GM19035 (cell line): ENCODE measurements at regions not wholly inside any gene's neighbourhood (a gene's known extent, or its start where the extent isn't known, plus 50 kb on each side); places are given as distances from the start of the nearest gene placed in this dataset.
"Not testable (repeated sequence)": the region's sequence is repeated elsewhere in the genome, so short reads cannot be mapped to it uniquely, and the experiment has no call there.

Source experiments
- ATAC-seq: cut with Tn5 transposase; IDR thresholded peaks from one replicate; pipeline ENCODE4 v1.9.1; 2021; ENCODE audit not compliant: unreplicated experiment

DNA sequence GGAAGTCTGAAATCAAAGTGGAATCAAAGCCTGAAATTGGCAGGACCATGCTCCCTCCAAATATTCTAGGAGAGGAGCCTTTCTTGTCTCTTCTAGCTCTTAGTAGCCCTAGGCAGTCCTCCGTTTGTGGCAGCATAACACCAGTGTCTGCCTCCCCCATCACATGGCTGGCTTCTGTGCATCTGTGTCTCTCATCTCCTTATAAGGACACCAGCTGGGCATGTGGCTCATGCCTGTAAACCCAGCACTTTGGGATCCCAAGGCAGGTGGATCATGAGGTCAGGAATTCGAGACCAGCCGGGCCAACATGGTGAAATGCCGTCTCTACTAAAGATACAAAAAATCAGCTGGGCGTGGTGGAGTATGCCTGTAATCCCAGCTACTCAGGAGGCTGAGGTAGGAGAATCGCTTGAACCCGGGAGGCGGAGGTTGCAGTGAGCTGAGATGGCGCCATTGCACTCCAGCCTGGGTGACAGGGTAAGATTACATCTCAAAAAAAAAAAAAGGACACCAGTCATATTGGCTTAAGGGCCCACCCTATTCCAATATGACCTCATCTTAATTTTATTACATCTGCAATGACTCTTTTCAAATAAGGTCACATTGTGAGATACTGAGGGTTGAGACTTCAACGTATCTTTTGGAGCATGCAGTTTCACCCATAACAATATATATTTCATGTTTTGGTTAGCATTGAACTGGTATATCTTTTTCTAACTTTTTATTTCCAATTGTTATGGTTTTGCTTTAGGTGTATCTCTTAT is 148.0 kb upstream of the TPM1 start:
- ATAC-seq = no peak

DNA sequence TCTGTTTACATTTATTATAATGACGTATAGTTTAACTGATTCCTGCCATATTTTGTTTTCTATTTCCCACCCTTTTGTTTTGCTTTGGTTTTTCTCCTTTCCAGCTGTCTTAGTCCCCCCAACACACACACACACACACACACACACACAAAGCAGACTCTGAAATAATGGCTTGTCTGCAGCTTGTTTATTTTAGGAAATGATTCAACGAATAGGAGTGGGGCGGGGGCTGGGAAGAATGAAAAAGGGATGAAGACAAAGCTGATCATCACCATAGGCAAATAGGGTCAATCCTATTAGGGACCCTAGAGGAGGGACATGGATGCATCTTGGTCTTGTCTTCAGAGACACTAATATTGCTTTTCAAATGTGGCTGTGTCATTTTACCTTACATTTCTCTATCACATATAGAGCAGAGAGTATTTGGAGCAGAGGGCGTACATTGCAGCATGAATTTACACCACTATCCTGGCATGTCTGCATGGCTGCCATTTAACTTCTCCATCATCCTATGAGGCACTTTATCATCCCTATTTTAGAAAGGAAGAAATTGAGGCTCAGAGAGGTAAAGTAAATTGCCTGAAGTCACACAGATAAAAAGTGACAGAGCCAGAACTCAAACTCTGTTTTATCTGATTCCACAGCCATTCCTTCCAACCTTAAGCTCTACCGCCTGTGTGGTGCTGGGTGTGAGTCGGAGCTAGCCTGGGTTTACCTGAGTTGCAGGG is 147.2 kb upstream of the TPM1 start:
- ATAC-seq = no peak

DNA sequence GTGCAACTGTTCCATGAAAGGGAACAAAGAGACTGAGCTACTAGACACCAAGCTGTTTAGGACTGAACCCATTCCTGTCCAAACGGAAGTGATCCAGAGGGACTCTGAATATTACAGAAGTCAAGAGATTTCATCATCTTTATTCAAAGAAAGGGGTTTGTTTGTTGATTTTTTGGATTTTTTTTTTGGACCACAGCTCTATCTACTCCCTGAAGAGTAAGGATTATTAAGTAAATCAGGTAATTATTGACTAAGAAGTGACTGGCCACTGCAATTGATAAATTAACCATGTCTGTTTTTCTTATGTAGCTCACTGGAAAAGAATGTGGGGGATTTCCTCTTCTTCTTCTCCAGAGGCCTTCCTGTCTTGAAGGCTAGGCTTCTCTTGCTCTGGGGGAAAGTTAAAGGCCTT is 146.6 kb upstream of the TPM1 start:
- no peak for ATAC-seq

DNA sequence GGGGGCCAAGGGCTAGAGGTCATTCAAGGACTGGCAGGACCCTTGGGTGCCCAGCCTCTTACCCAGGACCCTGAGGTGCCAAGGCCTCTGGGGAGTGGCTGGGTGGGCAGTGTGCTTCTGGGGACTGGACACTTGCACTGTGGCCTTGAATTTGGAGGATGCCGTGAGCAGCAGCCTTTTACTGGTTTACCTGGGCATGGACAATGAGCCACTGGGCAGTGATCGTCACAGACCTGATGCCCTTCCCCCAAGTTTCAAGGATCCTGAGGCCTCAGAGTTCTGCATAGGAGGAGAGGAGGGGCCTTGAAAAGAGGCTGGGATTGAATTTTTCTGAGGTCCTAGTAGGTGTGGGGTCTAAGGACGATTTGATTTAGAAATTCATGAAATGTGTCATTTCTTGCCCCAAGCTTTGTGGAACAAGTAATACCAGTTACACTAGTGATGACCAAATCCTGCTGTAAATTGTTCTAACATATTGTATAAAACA is 146.1 kb upstream of the TPM1 start:
- no peak for ATAC-seq

DNA sequence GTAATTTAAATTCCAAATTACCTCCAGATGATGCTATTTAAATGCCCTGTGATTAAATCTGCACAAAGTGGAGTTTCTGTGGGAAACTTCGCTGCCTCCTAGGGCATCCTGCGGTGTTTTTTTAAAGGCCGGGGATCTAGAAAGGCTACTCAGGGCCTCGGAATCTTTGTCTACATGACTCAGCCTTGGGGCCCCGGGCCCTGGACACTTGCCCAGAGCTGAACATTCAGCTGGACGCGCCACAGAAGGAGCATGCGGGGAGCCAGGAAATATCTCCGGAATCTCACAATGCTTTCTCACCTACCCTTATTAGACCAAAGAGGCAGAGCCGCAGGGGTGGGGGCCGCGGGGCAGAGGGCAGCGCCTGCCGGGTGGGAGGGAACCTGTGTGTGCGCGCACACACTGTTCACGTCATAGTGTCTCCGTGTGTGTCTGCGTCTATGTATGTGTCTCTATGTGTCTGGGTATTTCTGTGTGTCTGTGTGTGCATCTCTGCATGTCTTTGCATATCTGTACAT is 145.5 kb upstream of the TPM1 start:
- ATAC-seq = no peak

DNA sequence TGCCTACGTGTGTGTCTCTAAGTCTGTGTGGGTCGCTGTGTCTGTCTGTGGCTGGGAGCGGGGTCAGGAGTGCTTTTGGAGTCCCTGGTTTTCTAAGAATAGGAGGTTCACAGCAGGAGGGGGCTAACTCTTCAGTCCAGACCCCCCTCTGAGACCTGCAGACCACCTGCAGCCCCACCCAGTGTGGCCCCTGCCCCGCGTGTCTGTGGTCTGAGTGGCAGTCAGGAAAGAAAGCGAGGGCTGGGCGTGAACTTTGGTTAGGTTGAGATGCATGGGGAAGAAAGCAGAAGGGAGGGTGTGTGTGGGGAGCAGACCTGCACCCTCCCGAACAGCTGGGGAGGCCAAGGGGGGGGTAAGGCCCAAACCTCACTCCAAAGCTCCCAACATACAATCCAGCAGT is 144.9 kb upstream of the TPM1 start:
- no peak for ATAC-seq

DNA sequence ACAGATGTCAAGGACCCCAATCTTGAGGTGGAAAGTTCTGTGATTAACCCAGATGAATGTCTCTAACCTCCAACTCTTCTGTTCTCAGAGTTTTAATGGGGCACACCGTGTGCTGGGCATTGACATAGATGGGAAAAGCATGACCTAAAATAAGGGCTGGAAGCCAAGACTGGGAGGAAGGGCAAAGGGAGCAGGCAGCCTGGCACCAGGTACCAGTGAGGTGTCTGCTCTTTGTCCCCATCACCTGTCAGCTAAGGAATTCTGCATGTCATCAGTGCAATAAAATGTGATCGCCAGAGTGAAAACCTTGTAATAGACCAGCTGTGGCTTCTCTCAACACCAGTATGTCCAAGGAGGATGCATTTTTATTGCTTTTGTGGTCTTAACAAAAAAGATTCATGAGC is 143.5 kb upstream of the TPM1 start:
- ATAC-seq = no peak

DNA sequence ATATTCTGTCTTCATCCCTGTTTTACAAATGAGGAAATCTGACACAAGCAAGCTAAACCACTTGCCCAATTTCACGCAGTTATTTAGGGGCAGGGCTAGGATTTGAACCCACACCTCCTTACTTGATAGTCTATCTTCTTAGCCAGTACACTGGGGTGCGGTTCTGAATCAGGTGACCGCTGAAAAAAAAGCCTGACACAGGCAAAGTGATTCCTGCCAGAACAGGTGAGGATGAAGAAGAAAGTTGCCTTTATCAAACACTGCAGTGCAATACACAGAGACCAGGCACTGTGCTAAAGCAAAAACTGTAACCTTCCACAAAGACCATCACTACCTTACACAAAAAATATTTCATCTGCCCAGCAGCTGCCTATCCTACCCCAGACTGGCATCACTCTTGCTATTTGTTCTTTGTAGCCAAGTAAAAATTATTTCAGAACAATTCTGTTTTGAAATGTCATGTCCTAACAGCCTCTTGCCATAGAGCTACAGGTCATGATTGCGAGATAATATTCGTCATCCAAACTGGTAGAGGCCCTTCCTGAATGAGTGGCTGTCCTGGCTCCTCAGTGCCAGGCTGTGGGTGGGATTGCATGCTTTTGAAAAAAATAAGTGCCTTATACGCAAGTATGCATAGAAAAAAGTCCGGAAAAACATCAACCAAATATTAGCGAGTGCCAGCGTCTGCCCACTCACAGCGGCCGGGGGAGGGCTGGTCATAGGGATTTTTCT is 142.3 kb upstream of the TPM1 start:
- ATAC-seq = no peak

DNA sequence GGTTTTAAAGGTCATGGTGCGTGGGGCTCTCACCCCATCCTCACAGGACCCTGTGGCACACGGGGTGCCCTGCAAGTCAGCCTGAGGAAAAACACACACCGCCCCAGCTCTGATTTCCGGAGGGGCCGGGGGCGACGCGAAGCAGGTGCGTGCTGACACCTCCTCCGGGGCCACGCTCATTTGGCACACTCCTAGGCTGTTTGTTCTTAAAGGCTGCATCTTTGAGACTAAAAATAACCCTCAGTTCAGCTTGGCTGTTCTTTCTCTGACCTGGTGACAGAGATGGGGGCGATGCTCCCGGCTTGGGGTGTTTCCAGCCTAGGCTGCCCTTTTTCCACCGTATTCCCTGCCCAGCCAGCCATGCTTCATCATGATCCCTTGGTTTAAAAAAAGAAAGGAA is 141.5 kb upstream of the TPM1 start:
- no peak for ATAC-seq

DNA sequence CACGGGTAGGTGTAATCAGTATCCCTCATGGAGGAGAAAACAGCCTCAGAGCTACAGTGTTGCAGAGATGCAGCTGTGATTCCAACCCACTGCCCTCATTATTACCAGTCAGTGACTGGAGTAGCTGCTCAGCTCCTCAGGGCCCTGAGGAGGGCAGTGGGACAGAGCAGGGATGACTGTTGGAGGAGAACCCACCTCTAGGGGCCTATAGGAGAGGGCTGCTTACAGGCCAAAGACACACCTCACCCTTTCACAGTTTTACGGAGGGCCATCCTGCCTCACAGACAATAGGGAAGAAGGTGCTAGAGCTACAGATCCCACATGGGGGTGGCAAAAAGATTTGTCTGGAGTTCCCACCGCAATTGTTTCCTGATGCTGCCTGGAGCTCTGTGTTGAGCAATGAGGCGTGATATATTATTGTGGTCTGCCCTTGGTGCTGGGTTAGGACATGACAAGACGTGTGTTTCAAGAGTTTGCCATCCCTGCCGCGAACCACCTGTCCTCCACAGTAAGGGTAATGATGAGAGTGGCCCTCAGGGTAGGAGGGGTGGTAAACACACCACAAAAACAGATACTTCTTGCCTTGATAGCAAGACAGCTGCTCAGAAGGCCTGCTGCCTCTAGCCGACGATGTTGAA is 140.5 kb upstream of the TPM1 start:
- ATAC-seq = no peak

DNA sequence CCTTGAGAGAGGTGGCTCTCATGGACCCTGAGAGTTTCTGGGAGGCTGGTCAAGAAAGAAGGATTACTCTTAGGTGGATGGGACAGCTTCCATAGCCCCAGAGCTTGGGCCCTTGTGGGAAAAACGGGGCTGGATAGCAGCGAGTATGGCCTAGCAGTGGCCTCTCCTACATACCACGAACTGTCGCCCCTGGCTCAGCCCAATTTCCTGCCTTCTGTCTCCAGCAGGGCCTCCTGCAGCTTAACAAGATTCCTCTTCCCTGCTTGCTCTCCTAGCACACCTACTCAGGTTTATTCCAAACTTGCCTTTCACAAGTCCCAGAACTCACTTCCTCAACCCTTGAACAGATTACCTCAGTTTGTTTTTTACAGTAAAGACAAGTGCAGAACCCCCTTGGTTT is 139.7 kb upstream of the TPM1 start:
- ATAC-seq = no peak

DNA sequence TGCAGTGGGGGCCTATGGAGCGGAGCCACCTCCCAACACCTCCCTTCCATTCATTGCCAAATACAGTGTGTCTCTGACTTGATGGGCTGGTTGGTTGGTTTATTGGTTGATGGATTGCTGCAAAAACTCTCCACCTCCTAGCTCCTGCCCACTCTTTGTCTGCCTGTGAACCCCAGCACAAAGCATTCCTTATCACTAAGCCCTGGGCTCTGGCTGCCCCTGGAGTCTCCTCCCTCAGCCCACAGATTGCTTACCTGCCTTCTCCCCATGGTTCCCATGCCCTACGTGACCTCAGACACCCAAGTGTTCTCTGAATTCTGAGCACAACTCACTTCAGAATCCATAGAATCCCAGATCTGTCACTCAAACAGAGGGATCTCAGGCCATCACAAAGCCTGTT is 139.1 kb upstream of the TPM1 start:
- no peak for ATAC-seq

DNA sequence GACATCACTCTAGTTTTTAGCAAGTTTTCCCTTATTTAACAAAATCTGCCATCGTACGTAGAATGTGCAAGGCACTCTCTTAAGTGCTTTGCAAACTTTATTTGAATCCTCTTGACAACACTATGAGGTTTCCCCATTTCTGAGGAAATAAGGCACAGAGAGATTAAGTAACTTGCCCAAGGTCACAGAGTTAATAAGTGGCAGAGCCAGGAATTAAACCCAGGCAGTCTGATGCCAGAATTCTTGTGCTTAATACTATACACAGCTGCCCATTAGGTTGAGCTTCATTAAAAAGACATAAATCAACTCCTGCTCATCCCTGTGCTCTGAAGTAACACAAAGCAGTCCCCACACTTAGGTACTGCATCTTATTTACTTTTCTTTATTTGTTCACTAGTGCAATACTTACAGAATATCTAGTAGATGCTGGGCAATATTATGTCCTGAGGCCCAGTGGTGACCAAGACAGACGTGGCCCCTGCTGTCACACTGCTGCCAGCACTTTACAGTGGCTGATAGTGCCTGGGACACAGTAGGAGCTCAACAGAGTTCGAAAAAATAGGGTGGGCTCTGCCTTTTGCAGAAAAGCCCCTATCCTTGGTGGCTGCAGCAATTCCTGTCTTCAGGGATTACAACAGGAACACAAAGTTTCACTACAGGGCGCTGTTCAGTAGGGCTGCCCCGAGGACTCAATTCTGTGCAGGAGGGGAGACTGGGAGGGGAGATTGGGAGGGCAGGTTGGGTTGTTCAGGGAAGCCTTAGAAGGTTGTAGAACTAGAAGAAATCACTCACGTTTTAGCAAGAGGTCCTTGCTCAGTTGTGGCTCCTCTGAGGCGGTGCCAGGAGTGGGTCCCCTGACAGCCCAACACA is 138.3 kb upstream of the TPM1 start:
- ATAC-seq = no peak

DNA sequence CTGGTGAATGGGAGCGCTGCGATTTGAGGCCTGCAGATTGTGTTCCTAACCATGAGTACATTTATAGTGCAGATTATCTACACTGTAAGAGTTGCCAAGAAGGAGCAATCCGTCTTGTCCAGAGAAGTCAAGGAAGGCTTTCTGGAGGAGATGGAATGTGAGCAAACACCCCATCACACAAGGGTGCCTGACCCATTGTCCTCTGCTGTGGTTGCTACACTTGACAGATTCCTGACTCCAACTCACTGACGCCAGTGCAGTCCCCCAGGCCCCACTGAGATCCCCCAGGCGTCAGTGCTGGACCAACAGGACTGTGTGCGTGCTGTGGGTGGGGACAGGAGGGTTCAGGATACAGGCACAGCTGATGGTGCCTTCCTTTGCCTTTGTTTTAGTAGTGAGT is 135.9 kb upstream of the TPM1 start:
- no peak for ATAC-seq

DNA sequence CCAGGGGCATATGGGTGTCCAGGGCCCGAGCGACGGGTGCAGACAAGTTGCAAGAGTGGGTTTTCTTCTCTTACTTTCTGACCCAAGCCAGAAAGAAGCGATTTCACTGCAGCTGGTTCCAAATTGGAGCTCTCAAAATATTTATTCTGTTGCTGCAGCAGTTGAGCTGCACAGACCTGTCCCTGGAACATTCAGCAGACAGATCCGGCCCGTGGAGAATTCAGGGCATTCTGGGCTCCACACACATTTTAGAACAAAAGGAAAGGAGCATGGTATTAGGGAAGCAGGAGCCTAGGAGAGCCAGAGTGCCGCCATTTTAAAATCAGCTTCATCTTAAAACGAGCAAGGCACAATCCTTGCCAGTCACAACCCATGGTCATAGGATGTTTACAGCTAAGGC is 135.3 kb upstream of the TPM1 start:
- no peak for ATAC-seq

DNA sequence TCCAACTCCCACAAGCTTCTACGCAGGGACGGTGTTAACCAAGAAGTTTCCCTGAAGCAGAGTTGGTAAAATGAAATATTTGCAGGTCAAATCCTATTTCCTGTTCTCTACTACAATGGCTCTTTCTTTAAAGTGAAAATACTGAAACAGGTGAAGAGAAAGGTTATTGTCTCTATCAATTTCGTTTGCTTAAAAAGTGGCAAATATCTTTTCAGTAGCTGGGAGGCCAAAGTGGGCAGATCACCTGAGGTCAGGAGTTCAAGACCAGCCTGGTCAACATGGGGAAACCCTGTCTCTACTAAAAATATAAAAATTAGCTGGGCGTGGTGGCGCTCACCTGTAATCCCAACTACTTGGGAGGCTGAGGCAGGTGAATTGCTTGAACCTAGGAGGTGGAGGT is 134.2 kb upstream of the TPM1 start:
- ATAC-seq = not testable (repeated sequence)

DNA sequence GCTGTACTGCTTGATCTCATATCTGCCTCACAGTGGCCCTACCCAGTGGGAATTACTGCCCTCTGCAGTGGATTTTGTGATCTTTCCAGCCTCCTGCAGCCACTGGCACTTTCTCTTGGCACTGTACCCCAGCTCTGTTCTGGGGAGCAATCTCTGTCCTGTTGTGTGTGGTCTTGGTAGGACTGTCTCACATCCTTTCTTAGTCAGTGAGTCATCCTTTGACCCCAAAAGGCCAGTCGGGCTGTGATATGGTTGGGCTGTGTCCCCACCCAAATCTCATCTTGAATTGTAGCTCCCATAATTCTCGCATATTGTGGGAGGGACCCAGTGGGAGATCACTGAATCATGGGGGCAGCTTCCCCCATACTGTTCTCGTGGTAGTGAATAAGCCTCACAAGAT is 133.3 kb upstream of the TPM1 start:
- no peak for ATAC-seq

DNA sequence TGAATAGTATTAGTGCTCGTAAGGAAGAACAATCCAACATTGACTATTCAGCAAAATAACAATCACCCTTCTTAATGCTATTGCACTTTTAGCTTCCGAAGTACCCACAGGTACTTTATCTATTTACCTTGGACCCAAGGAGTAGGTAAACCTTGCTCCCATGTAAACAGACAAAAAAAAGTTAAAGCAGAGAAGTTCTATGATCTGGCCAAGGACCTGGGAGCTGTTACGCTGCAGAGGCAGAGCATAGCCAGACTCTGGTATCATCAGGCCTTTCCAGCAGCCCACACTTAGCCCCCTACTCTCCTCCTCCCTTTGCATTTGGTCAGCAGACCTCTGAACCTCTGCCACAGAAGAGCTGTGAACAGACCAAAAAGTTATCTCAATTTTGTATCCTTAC is 130.3 kb upstream of the TPM1 start:
- no peak for ATAC-seq

DNA sequence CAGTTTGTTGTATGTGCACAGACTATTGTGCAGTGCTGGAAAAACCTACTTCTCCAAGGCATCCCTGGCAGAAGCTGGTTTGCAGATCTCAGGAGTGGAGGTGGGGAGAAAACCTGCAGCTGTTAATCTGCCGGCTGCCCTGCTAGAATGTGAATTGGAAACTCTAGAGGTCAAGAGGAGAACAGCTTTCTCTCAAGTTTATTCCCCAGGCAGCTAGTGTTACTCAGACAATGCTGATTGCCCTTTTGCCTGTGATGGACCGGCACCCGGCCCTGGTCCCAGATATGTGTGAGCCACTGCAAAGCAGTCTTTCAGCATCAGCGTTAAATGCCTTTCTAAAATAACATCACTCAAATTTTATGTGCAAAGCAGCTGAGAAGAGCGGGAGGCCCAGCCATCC is 129.7 kb upstream of the TPM1 start:
- no peak for ATAC-seq

DNA sequence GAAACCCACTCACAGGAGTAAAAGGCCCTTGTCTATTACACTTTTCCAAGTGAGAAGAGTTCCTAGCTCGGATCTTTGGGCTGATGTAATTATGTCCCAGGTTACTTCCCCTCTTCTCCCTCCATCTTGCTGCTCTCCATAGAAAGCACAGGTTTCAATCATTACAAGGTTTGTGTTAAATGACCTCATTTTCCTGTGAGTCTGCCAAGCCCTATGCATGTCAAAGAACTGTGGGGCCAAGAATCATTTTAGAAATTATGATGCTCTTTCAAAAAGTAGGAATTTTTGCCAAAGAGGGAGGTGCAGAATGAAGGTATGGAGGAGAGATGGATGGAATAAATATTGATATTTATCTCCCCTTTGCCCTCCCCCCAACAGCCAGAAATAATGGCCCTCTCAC is 129.3 kb upstream of the TPM1 start:
- no peak for ATAC-seq
